ENCODE measurements at regions not wholly inside any gene's neighbourhood (a gene's known extent, or its start where the extent isn't known, plus 50 kb on each side); places are given as distances from the start of the nearest gene placed in this dataset.

- H3K27me3 ChIP-seq (ENCODE audit: control insufficient read depth, insufficient read depth, low read length): no peaks in the 10 kb centered on the region
- no peak overlapping the region for H3K9ac ChIP-seq (ENCODE audit: low read length)
- no peak overlapping the region for H3K27ac ChIP-seq (ENCODE audit: low read depth, low read length)
- peaks cover 20% of the 10 kb centered on the region for H3K9me3 ChIP-seq (ENCODE audit: control insufficient read depth, insufficient read depth, low read depth, low read length)
- H3K4me3 ChIP-seq (ENCODE audit: low read depth, low read length): no peak overlapping the region
- H3K36me3 ChIP-seq (ENCODE audit: control insufficient read depth, insufficient read depth, low read length): no peaks in the 10 kb centered on the region
- no peaks in the 10 kb centered on the region for H3K4me1 ChIP-seq (ENCODE audit: control insufficient read depth, insufficient read depth, low read length)
These were observed 580.4 kb upstream of the KLF4 start for GRCh38 chr9:108069991-108070390.

- no peak overlapping the region for H3K4me3 ChIP-seq (ENCODE audit: low read depth, low read length)
- H3K9me3 ChIP-seq (ENCODE audit: control insufficient read depth, insufficient read depth, low read depth, low read length): 0 out of 2 replicates have a peak, but pooled peaks cover 4% of the 10 kb centered on the region
- H3K27ac ChIP-seq (ENCODE audit: low read depth, low read length): no peak overlapping the region
- H3K27me3 ChIP-seq (ENCODE audit: control insufficient read depth, insufficient read depth, low read length): no peaks in the 10 kb centered on the region
- H3K36me3 ChIP-seq (ENCODE audit: control insufficient read depth, insufficient read depth, low read length): no peaks in the 10 kb centered on the region
- H3K9ac ChIP-seq (ENCODE audit: low read length): no peak overlapping the region
- 0 out of 2 replicates have a peak, but pooled peaks cover under 1% of the 10 kb centered on the region for H3K4me1 ChIP-seq (ENCODE audit: control insufficient read depth, insufficient read depth, low read length)
These were observed 573.1 kb upstream of the KLF4 start for GRCh38 chr9:108062680-108063079.

- H3K27me3 ChIP-seq (ENCODE audit: control insufficient read depth, insufficient read depth, low read length): no peaks in the 10 kb centered on the region
- no peaks in the 10 kb centered on the region for H3K36me3 ChIP-seq (ENCODE audit: control insufficient read depth, insufficient read depth, low read length)
- H3K27ac ChIP-seq (ENCODE audit: low read depth, low read length): no peak overlapping the region
- H3K9ac ChIP-seq (ENCODE audit: low read length): no peak overlapping the region
- H3K4me1 ChIP-seq (ENCODE audit: control insufficient read depth, insufficient read depth, low read length): 0 out of 2 replicates have a peak, but pooled peaks cover 5% of the 10 kb centered on the region
- H3K9me3 ChIP-seq (ENCODE audit: control insufficient read depth, insufficient read depth, low read depth, low read length): 0 out of 2 replicates have a peak, but pooled peaks cover 2% of the 10 kb centered on the region
- H3K4me3 ChIP-seq (ENCODE audit: low read depth, low read length): no peak overlapping the region
These were observed 570.6 kb upstream of the KLF4 start for GRCh38 chr9:108060175-108060574.

- Histone ChIP-seq H3K27me3 (ENCODE audit: control insufficient read depth, insufficient read depth, low read length) (no peaks in the 10 kb centered on the region), H3K36me3 (ENCODE audit: control insufficient read depth, insufficient read depth, low read length) (no peaks in the 10 kb centered on the region), H3K4me3 (ENCODE audit: low read depth, low read length) (no peak overlapping the region), H3K9me3 (ENCODE audit: control insufficient read depth, insufficient read depth, low read depth, low read length) (0 out of 2 replicates have a peak, but pooled peaks cover 2% of the 10 kb centered on the region), H3K9ac (ENCODE audit: low read length) (no peak overlapping the region), H3K27ac (ENCODE audit: low read depth, low read length) (no peak overlapping the region), H3K4me1 (ENCODE audit: control insufficient read depth, insufficient read depth, low read length) (peaks cover 11% of the 10 kb centered on the region)
These were observed 568.7 kb upstream of the KLF4 start for GRCh38 chr9:108058135-108058814.

- Histone ChIP-seq H3K27ac (ENCODE audit: low read depth, low read length) (no peak overlapping the region), H3K4me3 (ENCODE audit: low read depth, low read length) (no peak overlapping the region), H3K36me3 (ENCODE audit: control insufficient read depth, insufficient read depth, low read length) (no peaks in the 10 kb centered on the region), H3K4me1 (ENCODE audit: control insufficient read depth, insufficient read depth, low read length) (peaks cover 18% of the 10 kb centered on the region), H3K27me3 (ENCODE audit: control insufficient read depth, insufficient read depth, low read length) (no peaks in the 10 kb centered on the region), H3K9me3 (ENCODE audit: control insufficient read depth, insufficient read depth, low read depth, low read length) (0 out of 2 replicates have a peak, but pooled peaks cover 2% of the 10 kb centered on the region), H3K9ac (ENCODE audit: low read length) (no peak overlapping the region)
These were observed 568.0 kb upstream of the KLF4 start for GRCh38 chr9:108057421-108058134.

GRCh38 chr9:108056805-108057386, 567.3 kb upstream of the KLF4 start:
- H3K9ac ChIP-seq (ENCODE audit: low read length): no peak overlapping the region
- H3K27ac ChIP-seq (ENCODE audit: low read depth, low read length): no peak overlapping the region
- H3K4me1 ChIP-seq (ENCODE audit: control insufficient read depth, insufficient read depth, low read length): peaks cover 25% of the 10 kb centered on the region
- H3K36me3 ChIP-seq (ENCODE audit: control insufficient read depth, insufficient read depth, low read length): no peaks in the 10 kb centered on the region
- no peaks in the 10 kb centered on the region for H3K27me3 ChIP-seq (ENCODE audit: control insufficient read depth, insufficient read depth, low read length)
- 0 out of 2 replicates have a peak, but pooled peaks cover 2% of the 10 kb centered on the region for H3K9me3 ChIP-seq (ENCODE audit: control insufficient read depth, insufficient read depth, low read depth, low read length)
- no peak overlapping the region for H3K4me3 ChIP-seq (ENCODE audit: low read depth, low read length)

GRCh38 chr9:108056084-108056804, 566.7 kb upstream of the KLF4 start:
- Histone ChIP-seq H3K27ac (ENCODE audit: low read depth, low read length) (no peak overlapping the region), H3K4me1 (ENCODE audit: control insufficient read depth, insufficient read depth, low read length) (peaks cover 28% of the 10 kb centered on the region), H3K9me3 (ENCODE audit: control insufficient read depth, insufficient read depth, low read depth, low read length) (0 out of 2 replicates have a peak, but pooled peaks cover 2% of the 10 kb centered on the region), H3K4me3 (ENCODE audit: low read depth, low read length) (no peak overlapping the region), H3K27me3 (ENCODE audit: control insufficient read depth, insufficient read depth, low read length) (no peaks in the 10 kb centered on the region), H3K36me3 (ENCODE audit: control insufficient read depth, insufficient read depth, low read length) (no peaks in the 10 kb centered on the region), H3K9ac (ENCODE audit: low read length) (no peak overlapping the region)

- H3K36me3 ChIP-seq (ENCODE audit: control insufficient read depth, insufficient read depth, low read length): no peaks in the 10 kb centered on the region
- peaks cover 28% of the 10 kb centered on the region for H3K4me1 ChIP-seq (ENCODE audit: control insufficient read depth, insufficient read depth, low read length)
- no peaks in the 10 kb centered on the region for H3K9me3 ChIP-seq (ENCODE audit: control insufficient read depth, insufficient read depth, low read depth, low read length)
- no peak overlapping the region for H3K4me3 ChIP-seq (ENCODE audit: low read depth, low read length)
- H3K9ac ChIP-seq (ENCODE audit: low read length): no peak overlapping the region
- H3K27me3 ChIP-seq (ENCODE audit: control insufficient read depth, insufficient read depth, low read length): no peaks in the 10 kb centered on the region
- H3K27ac ChIP-seq (ENCODE audit: low read depth, low read length): no peak overlapping the region
These were observed 564.6 kb upstream of the KLF4 start for GRCh38 chr9:108054131-108054630.

GRCh38 chr9:108053555-108054061, 564.0 kb upstream of the KLF4 start:
- H3K27ac ChIP-seq (ENCODE audit: low read depth, low read length): no peak overlapping the region
- no peaks in the 10 kb centered on the region for H3K9me3 ChIP-seq (ENCODE audit: control insufficient read depth, insufficient read depth, low read depth, low read length)

GRCh38 chr9:108052431-108053080, 563.0 kb upstream of the KLF4 start:
- Histone ChIP-seq H3K36me3 (ENCODE audit: control insufficient read depth, insufficient read depth, low read length) (no peaks in the 10 kb centered on the region), H3K4me1 (ENCODE audit: control insufficient read depth, insufficient read depth, low read length) (peaks cover 26% of the 10 kb centered on the region), H3K9ac (ENCODE audit: low read length) (no peak overlapping the region), H3K27ac (ENCODE audit: low read depth, low read length) (no peak overlapping the region), H3K9me3 (ENCODE audit: control insufficient read depth, insufficient read depth, low read depth, low read length) (no peaks in the 10 kb centered on the region), H3K27me3 (ENCODE audit: control insufficient read depth, insufficient read depth, low read length) (no peaks in the 10 kb centered on the region), H3K4me3 (ENCODE audit: low read depth, low read length) (no peak overlapping the region)

More at GRCh38 chr9:108053555-108054061, 564.0 kb upstream of the KLF4 start:
- Histone ChIP-seq H3K9ac (ENCODE audit: low read length) (no peak overlapping the region), H3K4me3 (ENCODE audit: low read depth, low read length) (no peak overlapping the region), H3K36me3 (ENCODE audit: control insufficient read depth, insufficient read depth, low read length) (no peaks in the 10 kb centered on the region), H3K27me3 (ENCODE audit: control insufficient read depth, insufficient read depth, low read length) (no peaks in the 10 kb centered on the region), H3K4me1 (ENCODE audit: control insufficient read depth, insufficient read depth, low read length) (peaks cover 28% of the 10 kb centered on the region)

Measured in HUES6 (cell line).